DND-41 (cell line): ENCODE measurements at regions not wholly inside any gene's neighbourhood (a gene's known extent, or its start where the extent isn't known, plus 50 kb on each side); places are given as distances from the start of the nearest gene placed in this dataset.

Experiments
- EZH2 ChIP-seq: IDR thresholded peaks from 3 replicates; pipeline ENCODE4 v1.6.1; 2012; ENCODE audit warnings: borderline replicate concordance, low read depth, mild to moderate bottlenecking, moderate library complexity, low read length, inconsistent platforms; ENCODE audit not compliant: severe bottlenecking
- TF ChIP-seq, protein P1 (sequence below): IDR thresholded peaks from 2 replicates; pipeline ENCODE4 v1.5.1; 2012; ENCODE audit warnings: borderline replicate concordance, low read length, moderate library complexity, mild to moderate bottlenecking; ENCODE audit not compliant: poor library complexity, severe bottlenecking; ENCODE audit errors: extremely low read depth

DNA sequence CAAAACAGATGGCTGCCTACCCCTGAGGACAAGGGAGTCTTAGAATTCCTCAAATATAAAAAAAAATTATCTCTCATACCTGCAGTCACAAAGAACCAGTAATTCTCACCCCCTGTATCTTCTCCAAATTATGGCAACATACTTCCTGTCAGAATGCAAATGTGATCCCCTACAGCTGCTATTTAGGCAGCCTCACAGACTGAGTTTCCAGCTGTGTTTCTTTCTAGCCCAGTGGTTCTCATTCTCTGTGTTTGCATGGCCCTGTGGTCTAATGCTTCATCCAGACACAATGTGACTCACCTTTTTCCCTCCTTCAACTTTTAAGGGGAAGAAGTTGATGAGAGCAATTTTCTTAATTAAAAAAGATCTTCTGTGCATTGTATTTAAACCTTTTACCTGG lies 726.3 kb downstream of the TSN start:
- TF ChIP-seq EZH2, result no peak
- TF ChIP-seq, protein P1, sequence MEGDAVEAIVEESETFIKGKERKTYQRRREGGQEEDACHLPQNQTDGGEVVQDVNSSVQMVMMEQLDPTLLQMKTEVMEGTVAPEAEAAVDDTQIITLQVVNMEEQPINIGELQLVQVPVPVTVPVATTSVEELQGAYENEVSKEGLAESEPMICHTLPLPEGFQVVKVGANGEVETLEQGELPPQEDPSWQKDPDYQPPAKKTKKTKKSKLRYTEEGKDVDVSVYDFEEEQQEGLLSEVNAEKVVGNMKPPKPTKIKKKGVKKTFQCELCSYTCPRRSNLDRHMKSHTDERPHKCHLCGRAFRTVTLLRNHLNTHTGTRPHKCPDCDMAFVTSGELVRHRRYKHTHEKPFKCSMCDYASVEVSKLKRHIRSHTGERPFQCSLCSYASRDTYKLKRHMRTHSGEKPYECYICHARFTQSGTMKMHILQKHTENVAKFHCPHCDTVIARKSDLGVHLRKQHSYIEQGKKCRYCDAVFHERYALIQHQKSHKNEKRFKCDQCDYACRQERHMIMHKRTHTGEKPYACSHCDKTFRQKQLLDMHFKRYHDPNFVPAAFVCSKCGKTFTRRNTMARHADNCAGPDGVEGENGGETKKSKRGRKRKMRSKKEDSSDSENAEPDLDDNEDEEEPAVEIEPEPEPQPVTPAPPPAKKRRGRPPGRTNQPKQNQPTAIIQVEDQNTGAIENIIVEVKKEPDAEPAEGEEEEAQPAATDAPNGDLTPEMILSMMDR, result no peak
